GM19438 (cell line): ENCODE measurements at regions not wholly inside any gene's neighbourhood (a gene's known extent, or its start where the extent isn't known, plus 50 kb on each side); places are given as distances from the start of the nearest gene placed in this dataset.

Experiments
- ATAC-seq: cut with Tn5 transposase; IDR thresholded peaks from one replicate; pipeline ENCODE4 v1.9.1; 2021; ENCODE audit warnings: low read depth; ENCODE audit not compliant: unreplicated experiment

DNA sequence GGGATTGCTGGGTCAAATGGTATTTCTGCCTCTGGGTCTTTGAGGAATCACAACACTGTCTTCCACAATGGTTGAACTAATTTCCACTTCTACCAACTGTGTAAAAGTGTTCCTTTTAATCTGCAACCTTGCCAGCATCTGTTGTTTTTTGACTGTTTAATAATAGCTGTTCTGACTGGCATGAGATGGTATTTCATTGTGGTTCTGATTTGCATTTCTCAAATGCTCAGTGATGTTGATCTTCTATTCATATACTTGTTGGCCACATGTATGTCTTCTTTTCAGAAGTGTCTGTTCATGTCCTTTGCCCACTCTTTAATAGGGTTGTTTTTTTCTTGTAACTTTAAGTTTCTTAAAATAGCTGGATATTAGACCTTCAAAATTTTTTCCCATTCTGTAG is 150.0 kb upstream of the FRMD6 start:
- no peak for ATAC-seq

DNA sequence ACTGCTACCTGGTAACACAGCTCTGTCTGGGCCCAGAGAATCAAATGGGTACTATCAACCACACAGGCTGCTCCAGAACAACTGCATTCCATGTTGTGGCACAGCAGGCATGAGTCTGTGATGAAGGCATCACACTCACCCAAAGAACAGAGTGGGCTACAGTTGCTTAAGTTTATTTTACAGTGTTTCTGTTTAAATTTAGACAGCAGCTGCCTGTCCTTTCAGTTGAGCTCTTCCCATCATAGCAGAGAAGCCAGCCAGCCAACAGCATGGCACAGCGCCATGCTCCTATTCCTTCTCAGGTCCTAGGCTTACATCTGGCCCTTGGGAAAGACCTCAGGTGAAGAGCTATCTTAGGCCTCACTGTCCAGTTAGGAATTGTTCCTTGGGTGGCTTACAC is 147.0 kb upstream of the FRMD6 start:
- no peak for ATAC-seq

DNA sequence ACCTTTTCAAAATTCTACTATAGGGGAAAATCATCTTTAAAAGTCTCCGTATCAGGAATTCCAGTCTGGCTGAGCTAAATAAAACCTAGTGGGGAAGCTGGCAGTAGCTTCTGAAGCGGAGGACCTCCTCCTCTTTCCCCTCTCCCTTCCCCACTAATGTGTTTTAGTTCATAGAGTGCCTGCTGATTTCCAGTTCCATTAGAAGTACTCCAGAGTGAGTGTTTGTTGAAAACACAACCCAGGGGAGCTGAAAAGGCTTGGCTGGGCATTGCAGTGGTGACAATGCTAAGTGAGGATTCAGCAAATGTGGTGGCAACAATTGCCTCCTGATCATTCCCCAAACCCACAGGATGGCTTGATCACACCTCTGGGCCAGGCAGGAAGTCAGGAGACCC is 144.2 kb upstream of the FRMD6 start:
- no peak for ATAC-seq

DNA sequence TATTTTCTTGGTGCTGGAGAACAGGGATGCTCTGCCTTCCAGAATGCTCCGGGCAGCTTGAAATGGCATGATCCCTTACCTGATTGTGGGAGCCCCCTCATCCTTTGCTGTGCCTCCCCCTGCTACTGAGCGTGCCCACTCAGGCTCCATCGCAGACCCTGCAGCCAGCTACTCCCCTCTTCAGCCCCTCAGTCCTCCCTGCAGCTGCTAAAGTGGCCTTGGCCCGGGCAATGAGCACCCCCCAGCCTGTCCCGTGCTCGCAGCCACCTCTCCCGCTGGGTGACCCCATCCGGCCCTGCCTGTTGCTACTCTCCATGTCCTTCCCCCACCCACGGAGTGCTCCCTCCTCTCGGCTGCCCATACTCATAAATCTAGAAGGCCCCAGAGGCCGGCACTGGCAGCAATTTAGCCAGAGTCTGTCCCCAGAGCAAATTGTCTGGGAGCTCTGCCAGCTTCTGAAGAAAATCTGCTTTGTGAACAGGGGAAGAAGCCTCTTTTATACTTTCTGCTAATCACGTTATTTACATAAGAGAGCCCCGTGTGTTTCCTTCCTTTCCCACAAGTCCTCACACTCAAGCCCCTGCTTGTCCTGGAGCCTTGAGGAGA is 143.7 kb upstream of the FRMD6 start:
- ATAC-seq: no peak

- ATAC-seq: no peak
Measured at GRCh38 chr14:51511265-51511664, 140.4 kb upstream of the FRMD6 start.

DNA sequence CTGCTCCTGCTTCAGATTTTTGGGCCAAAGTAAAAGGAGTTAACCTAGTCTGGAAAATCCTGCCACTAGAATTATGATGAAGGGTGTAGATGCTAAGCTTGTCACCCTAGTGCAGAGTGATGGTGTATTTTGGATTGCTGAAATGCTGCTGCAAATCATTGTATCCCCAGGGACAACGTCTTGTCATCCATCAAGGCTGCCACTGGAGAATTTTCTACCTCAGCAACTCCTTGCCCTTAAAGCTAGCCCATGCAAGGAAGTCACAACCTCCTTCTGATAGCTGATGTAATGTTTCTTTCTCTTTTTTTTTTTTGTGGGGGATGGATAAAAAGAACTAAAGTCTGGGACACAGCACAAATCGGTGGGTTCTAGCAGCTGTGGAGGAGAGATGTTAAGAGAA is 139.4 kb upstream of the FRMD6 start:
- no peak for ATAC-seq

DNA sequence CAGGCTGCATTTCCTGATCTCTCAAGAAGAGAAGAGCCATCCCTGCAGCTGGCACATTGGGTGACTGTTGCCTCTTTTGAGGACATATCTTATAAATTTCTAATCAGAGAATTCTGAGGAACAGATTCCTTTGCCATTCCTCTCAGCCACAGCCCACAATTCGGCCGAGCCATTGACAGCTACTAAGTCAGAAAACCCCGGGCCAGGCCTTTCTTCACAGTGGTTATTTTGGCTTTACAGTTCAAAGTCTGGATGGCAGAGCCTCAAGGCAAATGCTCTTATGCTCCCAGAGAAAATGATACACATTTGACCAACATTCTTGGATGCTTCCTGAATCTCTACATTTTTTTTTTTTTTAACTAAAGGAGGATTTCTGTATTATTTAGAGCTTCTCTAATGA is 138.4 kb upstream of the FRMD6 start:
- ATAC-seq: no peak

DNA sequence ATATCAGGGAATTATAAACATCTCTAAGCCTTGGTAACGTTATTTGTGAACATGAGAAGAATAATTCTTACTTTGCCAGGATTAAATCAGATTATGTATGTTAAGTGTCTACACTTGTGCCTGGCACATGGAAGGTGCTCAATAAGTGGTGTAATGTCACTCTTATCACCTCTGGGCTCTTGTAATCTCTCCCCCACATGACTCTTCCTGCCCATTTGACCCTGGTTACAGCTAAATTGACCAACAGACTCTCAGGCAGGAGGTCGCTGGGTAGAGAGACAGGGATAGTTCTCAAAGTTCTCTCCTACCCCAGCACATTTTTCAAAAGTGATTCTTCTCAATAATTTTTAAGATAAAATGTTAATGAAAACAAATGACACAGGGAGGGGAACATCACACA is 137.8 kb upstream of the FRMD6 start:
- no peak for ATAC-seq

DNA sequence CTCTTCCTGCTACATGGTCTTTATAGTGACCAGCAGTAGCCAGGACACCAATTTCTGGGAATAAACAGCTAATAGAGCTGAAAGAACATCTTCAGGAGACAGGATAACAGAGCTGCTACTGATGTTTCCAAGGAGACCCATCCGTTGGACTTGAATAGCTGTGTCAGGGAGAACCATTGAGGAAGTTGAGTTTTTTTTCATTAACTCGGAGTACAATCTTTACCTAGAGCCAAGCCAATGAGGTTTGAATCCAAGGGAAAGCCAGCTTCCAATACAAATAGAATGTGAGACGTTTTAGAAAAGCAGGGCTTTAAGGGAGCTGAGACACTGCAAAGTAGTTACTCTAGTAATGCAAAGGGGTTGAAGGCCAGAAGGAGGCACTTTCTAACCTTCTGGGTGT is 136.1 kb upstream of the FRMD6 start:
- no peak for ATAC-seq

- no peak for ATAC-seq
Measured at GRCh38 chr14:51516706-51517395, 134.9 kb upstream of the FRMD6 start.

DNA sequence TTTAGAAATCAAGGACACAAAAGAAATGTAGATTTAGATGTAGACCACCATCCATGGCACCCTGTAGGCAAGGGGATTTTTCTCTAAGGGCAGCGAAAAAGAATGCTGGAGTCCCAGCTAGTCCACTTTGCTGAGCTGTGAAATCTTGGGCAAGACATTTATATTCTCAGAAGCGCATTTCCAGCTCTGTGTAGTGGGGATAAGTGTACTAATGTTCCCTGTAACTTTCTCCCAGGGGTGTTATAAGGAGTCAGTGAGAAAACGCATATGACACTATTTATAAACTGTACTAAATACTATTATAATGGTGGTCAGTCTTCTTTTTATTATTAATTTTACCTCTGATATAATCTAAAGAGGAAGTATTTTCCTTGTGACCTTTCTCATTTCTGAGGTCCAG is 133.4 kb upstream of the FRMD6 start:
- ATAC-seq: no peak

GRCh38 chr14:51518711-51519110 is 133.0 kb upstream of the FRMD6 start:
- no peak for ATAC-seq

GRCh38 chr14:51520087-51520486 is 131.6 kb upstream of the FRMD6 start:
- ATAC-seq: no peak

GRCh38 chr14:51521764-51522163 is 129.9 kb upstream of the FRMD6 start:
- ATAC-seq: no peak

DNA sequence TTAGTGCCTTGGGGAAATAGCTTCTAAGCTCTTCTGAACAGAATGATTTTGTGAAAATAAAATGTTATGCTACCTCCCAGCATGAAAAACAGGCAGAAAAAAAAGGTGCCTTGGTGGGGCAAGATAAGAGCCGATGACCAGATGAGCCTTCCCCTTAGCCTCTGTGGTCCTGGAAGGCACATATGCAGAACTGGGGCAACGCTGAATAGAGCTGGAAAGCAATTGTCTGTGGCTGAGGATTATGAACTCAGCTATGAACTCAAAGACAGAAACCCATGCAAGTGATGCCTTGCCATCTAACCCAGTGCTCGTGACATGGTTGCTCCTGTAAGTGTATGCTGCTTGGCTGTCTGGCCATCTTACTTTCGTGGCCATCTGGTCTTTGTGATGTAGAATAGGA is 128.5 kb upstream of the FRMD6 start:
- ATAC-seq: no peak

- no peak for ATAC-seq
Measured at GRCh38 chr14:51525739-51526138, 126.0 kb upstream of the FRMD6 start.

DNA sequence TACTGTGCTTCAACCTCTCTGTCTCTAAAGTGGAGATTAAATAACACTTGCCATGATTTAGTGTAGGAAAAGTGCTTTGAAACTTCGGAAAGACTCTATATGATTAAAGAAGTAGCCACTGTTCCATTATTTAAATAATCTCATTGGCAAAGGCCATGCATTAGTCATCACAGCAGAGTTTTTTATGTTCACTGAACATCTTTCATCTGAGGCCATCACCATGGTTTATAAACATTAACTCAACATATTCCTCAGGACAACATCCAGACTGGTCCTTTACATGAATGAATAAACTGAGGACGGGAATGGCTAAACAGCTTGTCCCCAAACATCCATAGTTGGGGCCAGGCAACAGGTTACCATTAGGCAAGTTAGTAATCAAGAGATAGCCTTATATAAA is 124.6 kb upstream of the FRMD6 start:
- no peak for ATAC-seq

DNA sequence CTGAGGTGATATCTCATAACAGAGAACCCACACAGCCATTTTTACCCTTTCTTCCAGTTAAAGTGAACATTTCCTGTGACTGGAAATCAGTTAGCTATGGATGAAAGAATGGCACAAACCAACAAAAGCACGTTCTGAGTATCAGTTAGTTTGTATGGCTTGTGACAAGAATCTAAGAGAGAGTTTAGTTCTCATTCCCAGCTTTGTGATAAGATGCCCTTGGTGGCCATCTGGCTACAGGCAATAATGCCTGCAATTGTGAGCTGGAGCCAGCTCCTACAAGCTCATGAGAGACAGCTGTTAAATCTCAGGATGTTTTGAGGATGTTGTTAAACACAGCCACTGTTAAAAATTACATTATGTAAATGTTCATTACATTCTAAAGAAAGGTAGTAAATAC is 122.0 kb upstream of the FRMD6 start:
- no peak for ATAC-seq

GRCh38 chr14:51533160-51533559 is 118.5 kb upstream of the FRMD6 start:
- ATAC-seq: no peak

DNA sequence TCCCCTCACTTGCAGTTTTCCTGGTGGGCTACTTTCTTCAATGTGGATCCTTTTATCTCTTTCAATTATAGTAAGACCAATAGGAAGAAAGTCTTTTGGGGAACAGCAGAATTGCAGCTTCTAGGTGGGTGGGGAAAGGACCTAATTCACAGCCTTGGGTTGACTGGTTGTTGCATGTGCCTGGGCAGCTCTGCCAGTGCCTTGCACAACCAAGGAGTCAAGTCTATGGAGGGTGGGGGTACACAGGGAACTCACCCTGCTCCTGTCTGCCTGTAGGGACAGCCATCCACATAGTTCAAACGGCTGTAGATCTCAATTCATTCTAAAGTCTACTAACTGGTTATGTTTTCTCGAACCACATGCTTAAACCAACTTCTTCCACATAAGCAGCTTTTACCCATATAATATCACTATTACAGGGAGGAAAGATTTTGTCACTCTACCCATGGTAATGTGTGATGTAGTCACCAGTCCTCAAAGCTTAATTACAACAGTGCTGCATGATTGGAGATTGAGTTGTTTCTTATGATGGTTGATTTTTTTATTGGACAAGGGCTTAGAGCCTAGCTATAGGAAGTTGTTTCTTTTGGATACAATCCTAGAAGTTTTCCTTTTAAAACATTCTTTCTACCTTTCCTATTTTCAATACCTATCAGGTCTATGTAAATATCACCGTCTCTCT is 117.7 kb upstream of the FRMD6 start:
- no peak for ATAC-seq

GRCh38 chr14:51534610-51535011 is 117.1 kb upstream of the FRMD6 start:
- no peak for ATAC-seq

DNA sequence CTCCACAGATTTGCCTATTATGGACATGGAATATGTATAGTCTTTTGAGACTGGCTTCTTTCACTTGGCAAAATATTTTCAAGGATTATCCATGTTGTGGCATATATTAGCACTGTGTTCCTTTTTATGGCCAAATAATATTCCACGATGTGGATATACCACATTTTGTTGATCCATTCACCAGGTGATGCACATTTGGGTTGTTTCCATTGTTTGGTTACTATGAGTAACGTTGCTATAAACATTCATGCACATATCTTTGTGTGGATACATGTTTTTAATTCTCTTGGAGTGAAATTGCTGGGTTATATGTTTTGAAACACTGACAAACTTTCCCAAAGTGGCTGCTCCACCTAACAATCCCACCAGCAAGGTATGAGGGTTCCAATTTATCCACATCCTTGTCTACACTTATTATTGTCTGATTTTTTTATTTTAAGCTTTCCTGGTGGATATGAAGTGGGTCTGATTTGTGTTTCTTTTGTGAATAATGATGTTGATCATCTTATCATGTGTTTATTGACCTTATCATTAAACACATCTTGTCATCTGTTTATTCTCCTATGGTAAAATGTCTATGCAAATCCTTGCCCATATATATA is 116.2 kb upstream of the FRMD6 start:
- no peak for ATAC-seq
